ENCODE measurements at regions not wholly inside any gene's neighbourhood (a gene's known extent, or its start where the extent isn't known, plus 50 kb on each side); places are given as distances from the start of the nearest gene placed in this dataset.
A peak's percentile ranks its signal among the peaks of the same experiment; 100 is the strongest.
"Not testable (repeated sequence)": the region's sequence is repeated elsewhere in the genome, so short reads cannot be mapped to it uniquely, and the experiment has no call there.

DNA sequence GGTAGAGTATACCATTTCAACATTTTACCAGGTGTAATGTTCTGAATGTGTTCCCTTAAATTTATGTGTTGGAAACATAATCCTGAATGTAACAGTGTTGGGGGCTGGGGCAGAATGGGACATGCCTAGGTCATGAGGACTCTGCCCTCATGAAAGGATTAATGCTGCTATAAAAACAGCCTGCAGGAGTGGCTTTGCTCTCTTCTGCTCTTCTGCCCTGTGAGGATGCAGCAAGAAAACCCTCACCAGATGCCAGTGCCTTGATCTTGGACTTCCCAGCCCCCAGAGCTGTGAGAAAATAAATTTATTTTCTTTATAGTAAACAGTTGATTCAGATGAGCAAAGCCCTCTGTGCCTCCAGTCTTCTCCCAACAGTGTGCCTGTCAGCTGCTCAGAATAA lies 326.0 kb upstream of the ONECUT1 start:
- DNase-seq = no peak

DNA sequence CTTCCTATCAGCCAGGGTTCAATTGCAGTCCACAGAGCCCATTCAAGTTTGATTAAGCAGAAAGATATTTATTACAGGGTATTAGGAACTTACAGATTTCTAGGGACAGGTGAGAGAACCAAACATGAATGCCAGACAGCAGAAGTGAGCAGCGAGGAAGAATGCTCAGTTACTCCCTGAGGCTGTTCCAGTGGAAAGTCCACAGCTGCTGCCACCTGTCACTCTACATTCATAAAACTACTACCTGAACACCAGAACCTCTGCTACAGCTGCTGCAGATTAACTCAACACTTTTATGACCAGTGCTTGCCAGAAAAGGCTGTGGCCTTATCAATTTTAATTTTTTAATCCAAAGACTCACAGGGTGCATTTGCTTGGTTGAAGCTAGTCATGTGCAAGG lies 325.4 kb upstream of the ONECUT1 start:
- DNase-seq = no peak

DNA sequence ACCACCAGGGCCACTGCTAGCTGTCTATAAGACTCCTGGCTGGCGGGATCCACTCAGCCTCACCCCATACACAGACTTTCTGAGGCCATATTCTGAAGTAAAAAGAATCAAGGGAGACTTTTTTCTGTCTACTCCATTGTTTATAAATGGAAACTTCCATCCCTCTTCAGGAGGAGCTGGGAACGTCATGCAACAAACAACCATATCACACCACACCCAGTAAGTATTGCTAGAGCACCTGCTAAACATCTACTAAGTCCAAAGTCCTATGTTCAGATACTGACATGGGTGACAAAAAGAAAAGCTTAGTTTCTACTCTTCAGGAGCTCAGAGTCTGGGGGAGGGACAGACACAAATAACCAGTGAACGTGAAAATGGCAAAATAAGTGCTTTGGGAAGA lies 324.8 kb upstream of the ONECUT1 start:
- DNase-seq = no peak

DNA sequence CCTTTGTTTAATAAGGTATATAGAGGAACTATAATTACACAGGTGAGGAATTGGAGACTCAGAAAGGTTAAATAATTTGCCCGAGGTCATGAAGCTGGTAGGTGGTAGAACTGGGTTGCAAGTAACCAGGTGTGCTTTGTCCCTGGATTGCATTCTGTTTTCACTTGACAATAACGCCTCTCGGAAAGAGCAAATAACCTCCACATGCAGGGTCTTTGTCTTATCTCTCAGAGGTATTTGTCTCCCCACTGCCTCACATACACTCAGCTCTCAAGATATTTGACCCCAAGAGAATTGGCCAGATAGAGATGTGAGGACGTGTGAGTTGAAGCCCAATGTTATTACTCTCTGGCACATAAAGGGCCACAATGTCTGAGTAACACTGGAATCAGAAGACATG lies 320.9 kb upstream of the ONECUT1 start:
- no peak for DNase-seq

DNA sequence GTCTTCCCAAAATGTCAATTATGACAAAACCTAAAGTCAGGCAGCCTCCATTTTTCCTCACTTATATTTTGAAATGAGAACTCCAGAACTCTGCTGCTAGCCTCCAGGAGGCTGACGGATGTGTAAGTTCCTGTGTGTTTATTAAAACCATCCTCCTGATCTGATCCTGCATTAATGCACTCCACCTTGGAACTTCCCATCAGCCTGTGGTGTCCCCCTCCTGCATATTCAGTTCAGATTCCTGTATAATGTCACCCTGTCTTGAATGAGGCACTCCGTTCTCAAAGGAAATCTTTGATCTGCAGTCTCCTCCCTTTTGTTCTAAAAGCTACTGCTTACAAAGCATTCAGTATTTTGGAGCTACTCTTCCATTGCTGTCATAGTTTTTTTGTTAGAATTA lies 318.2 kb upstream of the ONECUT1 start:
- DNase-seq = no peak

DNA sequence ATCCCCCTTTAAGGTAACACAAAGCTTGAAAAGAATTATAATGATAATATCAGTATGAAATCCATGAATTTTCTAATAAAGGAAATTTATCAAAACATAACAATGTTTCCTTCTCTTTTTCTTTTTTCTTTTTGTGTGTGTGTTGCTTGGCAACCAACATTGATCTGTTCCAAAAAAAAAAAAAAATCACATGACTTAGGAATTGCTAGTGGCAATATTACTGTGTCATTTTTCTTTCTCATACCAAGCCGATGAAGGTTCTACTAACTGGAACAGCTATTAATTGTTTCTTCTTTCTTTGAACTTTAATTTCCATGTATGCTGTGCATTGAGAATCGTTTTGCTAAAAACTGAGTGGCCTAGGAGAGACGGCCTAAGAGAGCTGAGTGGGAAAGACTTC lies 317.7 kb upstream of the ONECUT1 start:
- no peak for DNase-seq

DNA sequence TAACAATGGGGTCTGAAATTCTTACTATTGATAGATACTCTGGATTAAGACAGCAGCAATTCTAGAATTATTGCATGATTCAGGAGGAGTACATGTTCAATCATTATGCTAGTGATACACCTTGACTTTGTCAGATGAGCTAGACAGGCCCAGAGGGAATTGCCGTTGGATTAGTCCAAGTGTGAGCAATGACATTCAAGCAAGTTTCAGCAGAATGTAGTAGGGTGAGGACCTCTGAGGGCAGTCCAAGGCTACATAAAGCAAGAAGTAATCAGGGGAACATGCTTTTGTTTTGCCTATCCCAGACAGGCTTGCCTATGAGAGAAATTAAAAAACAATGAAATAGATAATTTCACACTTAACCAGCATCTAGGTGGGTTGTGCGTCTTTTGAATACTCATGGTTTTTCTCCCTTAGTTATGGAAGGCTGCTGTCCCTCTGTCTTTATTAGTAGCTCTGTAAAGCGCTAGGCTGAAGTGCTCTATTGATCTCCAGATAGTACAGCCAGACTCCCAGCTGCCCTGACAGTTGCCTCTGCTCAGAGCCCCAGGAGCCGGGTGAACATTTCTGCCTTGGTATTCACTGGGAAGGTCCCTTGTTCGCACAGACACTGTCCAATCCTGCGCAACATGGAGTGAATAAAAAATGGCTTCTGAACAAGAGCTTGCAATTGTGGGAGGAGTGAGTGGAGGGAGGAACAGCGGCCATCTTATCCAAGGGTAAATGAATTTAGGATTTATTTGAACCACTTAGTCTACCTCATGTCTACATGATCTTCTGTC lies 316.6 kb upstream of the ONECUT1 start:
- peak; percentile 41 for DNase-seq

DNA sequence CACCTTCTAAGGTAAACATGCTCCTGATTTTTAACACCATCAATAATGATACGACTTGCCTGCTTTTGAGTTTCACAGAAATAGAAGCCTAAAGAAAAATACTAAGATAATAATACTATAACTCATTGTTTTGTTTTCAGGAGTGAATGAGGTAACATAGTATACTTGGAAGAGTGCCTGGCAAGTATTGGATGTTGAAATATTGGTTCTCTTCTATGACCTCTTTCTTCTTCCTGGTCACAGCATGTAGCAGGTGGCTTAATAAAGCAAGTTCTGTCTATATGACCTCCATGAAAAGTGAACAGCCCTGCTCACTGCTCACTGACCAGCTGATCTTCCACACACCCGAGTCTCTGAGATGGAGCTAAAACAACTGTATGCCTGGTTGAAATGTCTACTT lies 312.3 kb upstream of the ONECUT1 start:
- no peak for DNase-seq

DNA sequence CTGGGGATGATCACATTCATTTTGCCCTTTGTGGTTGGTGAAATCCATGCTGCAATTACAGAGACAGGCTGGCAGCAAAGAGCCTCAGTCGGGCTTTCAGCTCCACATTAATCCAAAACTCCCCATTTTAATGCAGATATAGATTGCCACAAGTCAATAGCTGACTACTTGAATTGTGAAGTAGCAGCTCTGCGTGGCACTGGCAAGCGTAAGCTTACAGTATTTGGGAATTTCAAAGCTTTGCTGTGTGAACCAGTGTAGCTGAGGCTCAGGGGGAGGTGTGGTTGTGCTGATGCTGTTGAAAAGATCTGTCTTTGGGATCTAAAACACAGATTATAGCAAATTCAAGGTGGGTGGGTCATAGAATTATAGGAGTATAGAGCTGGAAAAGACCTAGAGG lies 290.3 kb upstream of the ONECUT1 start:
- DNase-seq = peak; percentile 22

DNA sequence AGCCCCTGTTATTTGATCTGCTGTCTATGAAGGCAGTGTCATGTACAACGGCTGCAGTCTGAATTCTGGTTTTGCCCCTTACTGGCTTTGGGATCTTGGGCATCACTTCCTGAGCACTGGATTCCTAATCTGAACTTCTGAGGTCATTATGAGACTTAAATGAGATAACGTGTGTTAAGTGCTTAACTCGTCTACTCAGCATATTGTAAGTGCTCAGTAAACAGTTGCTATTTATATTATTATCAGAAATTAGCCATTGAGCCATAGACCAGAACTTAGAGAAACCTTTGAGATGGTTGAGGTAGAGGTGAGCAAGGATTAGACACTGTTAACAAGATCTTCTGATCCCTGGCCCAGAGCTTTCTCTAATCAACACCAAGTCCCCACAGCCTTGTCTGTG lies 284.1 kb upstream of the ONECUT1 start:
- DNase-seq = no peak

DNA sequence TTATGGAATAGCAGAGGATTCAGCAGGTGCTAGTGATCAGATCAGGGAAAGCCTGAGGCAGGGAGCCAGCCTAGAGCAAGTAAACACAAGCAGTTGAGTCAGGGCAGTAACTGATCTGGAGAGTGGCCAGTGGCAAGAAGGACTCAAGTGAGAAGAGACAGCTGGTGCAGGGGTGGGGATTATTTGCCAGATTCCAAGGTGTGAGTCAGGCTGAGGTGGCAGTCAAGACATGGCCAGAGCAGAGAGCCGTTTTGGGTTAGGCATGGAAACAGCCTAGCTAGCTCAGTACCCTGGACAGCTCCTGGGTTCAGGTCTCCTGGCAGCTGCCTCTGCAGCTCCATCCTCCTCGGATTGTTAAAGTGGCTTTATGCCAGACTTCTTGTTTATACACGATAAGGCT lies 281.9 kb upstream of the ONECUT1 start:
- peak; percentile 47 for DNase-seq

DNA sequence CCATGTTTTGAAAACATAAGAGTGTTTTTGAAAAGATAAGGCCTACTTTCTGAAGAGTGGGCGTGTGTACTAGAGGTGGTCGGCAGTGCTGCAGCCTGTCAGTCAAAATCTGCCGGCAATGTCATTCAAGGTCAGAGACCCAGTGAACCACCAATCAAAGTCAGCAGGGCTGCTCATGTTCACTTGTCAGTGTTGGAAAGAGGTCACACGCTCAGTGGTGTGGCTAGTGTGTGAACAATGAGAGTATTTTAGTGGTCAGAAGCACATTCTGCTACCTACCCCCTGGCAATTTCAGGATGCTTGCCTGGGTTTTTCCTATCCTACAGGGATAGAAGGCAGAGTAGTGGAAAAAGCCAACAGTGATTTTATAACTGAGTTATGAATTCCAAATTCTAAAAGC lies 278.5 kb upstream of the ONECUT1 start:
- peak; percentile 15 for DNase-seq

DNA sequence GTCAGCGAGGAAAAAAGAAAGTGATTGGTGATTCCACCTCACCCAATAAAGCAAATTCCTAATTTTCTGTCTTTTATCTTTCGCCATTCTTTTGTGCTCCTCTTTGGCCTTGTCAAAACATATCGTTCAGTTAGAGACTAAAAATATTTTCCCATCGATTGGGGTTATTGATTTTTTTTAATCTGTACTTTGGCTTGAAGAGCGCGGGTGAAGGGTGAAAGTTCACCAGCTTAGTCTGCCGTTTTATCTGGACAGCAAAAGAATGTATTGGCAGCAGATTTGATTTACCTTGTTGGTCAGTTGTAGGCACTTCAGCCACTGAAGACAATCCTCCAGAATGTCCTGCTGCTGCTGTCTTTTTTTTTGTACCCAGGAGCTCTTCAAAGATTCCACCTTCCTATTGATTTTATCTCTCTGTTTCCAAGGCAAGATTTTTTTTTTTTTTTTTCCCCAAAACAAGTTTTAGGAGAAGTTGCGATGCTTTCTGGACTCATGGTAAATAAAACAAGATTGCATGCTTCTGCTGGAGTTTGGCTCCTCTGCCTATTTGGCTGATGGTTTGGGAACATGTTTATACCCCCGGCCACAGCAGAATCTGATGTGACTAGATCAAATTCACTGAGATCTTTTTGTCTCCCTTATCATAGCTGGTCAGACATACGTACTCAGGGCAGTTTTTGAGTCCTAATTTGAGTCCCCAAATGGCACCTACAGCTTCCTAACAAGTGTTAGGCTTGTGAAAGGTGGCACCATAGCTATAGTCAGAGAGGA lies 269.3 kb upstream of the ONECUT1 start:
- no peak for DNase-seq

DNA sequence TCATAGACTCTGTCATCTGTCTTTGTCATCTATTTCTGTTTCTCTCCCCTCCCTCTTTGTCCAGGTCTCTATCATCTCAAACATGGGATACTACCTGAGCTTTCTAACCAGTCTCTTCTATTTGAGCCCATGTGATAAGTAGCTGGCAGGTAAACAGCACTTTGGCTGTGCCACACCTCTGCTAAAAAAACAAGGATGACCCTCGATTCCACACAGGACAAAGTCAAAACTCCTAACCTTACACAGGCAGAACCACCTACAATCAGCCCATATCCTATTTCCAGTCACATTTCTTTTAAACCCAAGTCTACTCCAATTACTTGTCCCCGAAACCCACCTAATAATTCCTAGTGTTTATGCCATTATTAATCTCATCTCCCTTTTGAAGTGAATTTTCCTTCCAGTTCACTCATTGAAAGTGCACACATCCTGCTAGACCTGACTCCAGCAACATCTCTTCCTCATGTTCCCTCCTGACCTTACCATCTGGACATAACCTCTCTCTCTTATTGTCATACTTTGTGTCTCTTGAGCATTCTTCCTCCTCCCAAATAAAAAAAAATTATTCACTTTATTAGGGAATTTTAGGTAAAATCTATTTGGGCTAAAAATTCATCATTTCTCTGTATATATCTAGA lies 256.1 kb upstream of the ONECUT1 start:
- DNase-seq = no peak

DNA sequence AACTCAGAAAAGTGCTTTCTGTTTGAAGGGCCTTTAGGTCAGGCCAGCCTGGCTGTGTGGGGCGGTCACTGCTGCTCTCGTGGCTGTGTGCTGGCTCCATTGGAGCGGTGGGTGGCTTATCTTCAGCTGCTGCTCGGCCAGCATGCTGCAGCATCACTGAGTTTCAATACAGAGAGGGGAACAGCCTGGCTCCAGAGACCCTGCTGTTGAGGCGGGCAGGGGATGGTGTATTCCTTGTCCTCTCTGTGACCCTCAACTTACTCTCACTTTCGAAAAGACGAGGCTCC lies 248.5 kb upstream of the ONECUT1 start:
- no peak for DNase-seq

DNA sequence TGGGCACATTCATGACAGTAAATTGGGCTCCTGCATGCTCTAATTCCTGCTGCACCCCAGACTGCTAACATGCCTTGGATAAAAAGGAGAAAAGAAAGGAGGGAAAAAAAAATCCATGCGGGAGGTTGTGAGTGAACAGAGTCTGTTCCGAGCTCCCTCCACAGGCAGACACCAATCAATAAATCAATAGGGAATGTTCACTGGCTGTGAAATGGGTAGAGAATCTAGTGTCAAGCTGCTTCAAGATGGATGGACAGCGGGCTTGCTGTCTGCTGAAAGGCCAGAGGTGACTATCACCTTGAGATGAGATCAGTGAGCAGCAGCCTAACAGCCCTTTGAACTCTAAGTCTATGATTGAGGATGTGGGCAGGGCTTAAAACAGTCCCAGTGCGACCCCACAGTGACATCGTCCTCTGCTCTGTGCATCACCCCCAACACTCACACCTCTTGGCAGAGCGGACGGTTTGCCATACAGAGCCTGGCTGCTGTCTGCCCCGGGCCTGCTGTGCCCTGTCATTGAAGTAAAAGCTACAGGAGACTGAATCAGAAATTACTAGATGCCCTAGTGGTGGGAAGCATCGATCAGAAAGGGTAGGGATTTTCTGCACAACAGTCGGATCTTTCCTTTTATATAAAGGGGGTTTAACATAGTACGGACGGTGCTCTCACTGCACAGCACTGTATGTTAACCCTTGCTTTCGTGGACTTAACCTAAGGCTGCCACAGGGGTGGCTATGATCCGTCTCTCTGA lies 247.9 kb upstream of the ONECUT1 start:
- peak; percentile 54 for DNase-seq

DNA sequence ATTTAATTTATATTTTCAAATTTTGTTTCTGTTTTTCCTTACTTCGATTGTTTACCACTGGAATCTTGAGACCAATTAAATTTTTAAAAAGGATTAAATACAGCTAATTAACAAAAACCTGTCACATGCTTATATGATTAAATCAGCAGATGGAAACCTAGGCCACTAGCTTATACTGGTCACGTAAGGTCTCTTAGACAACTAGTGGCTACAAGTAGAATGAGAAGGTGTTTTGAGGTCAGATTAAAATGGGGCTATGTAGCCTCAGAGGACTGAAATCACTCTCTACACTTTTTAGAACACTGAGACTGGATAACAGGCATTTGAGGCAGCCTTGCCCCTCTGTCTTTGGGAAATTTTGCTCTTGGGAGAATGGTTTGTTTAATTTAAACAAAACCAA lies 246.5 kb upstream of the ONECUT1 start:
- DNase-seq = no peak

DNA sequence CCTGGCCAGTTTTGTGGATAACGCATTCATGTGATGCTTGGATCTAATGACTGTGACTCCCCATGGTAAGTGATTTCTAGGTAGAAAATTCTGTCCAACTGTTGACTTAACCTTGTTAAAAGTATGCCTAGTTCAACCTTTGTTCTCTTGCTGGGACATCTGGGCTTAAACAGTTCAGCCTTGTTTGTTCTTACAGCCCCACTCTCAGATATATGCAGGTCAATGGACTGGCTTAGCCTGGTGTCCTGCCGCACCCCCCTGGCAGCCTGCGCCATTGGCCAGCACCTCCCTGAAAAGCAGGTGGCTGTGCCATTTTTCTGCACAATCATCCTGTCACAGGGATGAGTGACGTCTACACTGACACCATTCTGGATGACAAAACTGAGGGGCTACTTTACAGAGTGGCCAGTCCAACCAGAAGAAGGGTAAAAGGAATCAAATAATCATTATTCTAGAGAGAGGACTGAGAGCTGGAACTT lies 244.7 kb upstream of the ONECUT1 start:
- no peak for DNase-seq

DNA sequence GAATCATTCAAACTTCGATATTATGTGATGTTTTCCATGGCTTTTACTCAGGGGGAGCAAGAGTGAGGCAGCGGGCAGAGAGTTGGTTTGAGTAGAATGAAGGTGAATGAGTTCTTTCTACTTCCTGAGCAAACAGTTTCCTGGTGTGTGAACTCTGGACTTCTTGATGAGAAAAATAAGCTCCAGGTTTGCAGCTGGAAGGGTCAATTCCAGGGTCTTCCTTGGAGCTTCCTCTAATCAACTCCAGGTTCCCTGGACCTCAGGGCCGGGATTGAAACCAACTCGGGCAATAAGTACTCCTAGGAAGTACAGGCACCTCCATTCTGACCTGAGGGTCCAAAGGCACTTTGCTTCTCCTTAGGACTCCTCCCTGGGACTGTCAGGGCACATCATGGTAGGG lies 243.6 kb upstream of the ONECUT1 start:
- no peak for DNase-seq

DNA sequence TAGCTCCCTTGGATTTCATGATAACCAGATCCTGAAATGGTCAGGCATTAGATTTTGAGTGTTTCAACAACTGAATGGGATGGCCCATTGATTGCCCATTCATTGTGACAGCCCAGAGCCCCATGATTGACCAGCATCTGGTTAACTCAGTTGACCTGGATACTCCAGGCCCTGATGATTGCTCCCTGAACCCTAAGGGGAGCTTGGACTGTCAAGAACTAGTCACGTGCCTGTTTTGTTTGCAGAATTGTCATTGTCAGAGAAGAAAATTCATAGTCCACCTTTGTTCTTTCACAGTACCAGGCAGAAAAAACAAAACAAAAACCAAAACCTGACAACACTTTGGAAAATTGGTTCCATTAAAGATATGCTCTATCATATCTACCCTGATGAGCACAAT lies 241.3 kb upstream of the ONECUT1 start:
- no peak for DNase-seq

DNA sequence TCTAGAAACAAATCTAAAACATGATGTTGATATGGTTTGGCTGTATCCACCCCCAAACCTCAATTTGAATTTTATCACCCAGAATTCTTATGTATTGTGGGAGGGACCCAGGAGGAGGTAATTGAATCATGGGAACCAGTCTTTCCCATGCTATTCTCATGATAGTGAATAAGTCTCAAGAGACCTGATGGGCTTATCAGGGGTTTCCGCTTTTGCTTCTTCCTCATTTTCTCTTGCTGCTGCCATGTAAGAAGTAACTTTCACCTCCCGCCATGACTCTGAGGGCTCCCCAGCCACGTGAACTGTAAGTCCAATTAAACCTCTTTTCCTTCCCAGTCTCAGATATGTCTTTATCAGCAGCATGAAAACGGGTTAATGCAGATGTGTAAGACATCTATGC lies 232.7 kb upstream of the ONECUT1 start:
- DNase-seq = no peak

DNA sequence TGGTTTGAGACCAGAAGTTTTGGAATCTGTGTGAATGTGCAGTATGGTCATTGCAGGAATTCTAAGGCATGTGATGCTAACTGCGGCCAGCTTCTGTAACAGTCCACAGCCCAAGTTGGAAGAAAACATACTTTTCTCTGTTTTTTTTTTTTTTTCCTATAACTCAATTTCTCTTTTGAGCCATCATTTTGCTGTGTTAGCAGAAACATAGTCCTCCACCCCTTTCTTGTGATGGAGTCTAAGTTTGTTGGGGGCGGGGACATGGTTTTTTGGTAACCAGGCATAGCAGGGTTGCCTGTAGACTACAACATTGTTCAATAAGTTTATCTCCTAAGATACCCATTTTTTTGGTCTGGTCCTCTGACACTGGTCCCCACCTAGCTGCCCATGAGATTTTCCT lies 223.2 kb upstream of the ONECUT1 start:
- DNase-seq = no peak

DNA sequence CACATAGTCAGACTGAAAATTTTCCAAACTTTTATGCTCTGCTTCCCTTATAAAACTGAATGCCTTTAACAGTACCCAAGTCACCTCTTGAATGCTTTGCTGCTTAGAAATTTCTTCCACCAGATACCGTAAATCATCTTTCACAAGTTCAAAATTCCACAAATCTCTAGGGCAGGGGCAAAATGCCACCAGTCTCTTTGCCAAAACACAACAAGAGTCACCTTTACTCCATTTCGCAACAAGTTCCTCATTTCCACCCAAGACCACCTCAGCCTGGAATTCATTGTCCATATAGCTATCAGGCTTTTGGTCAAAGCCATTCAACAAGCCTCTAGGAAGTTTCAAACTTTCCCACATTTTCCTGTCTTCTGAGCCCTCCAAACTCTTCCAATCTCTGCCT lies 221.6 kb upstream of the ONECUT1 start:
- not testable (repeated sequence) for DNase-seq

Data from retina (tissue), 1 donor.